HG02840 (cell line): ENCODE measurements at regions not wholly inside any gene's neighbourhood (a gene's known extent, or its start where the extent isn't known, plus 50 kb on each side); places are given as distances from the start of the nearest gene placed in this dataset.

ENCODE experiments used
- ATAC-seq: cut with Tn5 transposase; IDR thresholded peaks from one replicate; pipeline ENCODE4 v1.9.1; 2021; ENCODE audit warnings: mild to moderate bottlenecking, moderate library complexity, moderate number of reproducible peaks; ENCODE audit not compliant: unreplicated experiment, low FRiP score

DNA sequence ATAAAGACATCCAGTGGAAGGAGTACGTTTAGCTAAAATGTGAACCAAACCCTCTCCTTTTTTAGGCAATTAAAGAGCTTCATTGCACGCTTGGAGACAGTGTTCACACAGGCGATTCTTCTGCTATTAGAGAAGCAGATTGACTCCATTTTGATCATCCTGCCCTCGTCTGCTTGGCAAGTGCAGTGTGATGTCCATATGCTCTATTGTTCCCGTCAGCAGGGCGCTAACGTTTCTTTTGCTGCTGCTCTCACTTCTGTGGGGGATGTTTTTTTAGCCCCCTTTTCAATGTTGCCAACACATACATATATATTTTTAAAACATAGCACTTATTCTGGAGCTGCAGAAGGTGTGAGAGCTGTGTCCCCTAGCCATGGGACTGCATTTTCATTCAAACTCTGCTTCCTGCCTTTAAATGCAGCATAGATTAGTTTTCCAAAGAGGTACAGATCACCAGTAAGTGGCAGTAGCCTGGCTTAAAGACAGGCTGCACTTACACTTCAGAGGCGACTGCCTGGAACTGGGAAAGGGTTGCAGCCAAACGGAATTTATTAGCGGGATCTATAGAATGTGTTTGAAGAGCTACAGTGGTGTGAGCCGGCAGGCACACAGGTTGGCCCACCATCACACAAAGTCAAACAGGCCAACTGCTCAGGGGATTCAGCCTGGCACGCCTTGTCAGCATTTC is 292.6 kb upstream of the DPH6 start:
- no peak for ATAC-seq

DNA sequence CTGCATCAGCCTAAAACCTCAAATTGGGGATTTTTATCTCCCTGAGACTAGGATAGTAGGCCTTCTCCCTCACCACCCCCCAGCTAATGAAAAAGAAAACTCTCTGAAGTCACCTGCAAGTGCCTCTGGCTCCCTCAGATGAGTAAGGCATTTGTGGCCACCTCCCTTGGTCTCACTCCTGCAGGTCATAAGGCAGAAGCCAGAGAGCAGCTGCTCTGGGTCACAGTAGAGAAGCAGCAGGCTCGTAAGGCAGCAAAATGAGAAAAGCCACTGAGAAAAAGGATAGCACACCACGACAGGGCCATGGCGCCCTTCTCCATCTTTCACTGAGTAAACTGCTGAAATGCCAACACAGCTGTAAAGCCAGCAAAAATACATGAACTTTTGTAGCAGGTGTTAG is 296.7 kb upstream of the DPH6 start:
- no peak for ATAC-seq

DNA sequence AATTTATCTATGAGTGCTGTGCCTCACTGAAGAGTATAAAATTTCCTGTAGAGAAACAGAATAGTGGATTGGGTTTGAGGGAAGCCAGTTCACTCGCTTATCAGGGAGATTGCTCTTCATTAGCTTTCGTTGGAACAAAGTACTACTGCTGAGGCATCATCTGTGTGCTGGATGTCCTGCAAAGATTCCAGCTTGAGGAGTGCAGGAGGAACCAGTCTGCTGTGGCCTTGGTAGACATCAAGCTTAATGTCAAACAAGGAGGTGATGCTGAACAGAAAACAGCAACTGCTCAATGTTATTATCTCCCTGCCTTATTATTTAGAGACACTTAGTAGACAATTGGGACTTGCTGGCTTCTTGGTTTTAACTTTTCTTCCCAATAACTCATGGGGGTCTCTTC is 297.5 kb upstream of the DPH6 start:
- ATAC-seq = no peak

DNA sequence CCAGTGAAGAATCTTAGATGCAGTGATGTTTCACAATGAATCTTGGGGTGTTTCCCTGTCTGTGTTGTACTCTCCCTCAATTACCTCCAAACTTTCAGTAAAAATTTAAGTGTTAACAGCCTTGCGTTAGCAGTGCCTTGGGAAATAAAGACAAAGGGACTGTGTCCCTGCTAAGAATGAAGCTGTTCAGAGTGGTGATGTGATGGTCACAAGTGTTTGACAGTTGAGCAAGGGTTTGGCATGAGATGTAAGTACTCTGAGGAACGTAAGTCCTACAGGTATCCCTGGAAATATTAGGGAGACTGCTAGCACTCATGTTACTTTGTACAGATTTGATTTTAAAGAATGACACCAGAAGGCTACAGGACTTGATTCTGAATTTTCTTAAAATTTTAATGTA is 304.3 kb upstream of the DPH6 start:
- no peak for ATAC-seq

DNA sequence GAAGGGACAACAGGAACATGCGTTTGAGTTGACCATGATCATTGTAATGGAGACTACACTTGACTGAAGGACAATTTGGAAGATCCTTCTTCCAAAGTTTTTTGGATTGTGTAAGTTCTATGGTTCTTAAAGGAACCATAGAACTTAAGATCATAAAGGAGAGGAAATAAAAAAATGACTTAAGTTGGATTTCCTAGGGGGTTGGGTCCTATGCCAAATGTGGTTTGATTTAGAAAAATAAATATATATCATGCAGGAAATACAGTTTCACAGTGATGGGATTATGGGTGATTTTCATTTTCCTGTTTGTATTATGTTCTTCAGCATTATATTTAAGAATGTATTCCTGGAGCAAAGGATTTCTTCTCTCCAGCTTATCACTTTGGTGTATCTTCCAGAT is 305.5 kb upstream of the DPH6 start:
- ATAC-seq = no peak

DNA sequence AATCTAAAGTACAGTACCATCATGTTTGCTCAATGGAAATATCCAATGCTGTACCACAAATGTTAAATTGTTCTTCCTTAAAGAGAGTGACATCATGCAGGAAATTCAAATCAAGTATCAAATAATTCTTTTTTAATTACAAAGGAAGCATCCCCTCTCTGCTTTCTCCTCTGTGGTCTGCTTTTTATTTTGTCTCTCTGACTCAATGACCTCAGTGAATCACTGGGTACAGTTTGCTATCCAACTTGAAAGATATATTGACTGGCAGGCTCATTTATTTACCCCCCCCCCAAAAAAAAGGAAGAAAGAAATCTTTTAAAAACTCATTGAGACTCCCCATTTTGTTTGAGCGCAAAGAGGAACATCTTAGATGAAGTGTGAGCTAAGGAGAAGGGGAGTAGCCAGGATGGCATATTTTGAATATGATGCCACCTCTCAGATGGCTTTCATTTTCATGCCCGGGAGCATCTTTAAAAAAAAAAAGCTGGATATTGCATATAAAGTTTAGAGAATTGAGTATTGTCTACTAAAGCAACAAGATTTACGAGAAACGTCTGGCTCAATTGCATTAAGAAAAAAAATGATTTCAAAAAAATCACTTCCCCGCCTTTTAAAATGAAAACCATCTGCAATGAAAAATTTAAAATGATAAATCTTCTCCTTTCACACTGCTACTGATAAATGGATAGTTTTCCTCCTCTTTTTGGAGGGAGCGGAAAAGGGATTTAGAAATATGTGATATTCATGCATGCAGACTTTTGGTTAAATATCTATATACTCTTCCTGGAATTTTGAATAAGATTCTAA is 307.1 kb upstream of the DPH6 start:
- no peak for ATAC-seq

DNA sequence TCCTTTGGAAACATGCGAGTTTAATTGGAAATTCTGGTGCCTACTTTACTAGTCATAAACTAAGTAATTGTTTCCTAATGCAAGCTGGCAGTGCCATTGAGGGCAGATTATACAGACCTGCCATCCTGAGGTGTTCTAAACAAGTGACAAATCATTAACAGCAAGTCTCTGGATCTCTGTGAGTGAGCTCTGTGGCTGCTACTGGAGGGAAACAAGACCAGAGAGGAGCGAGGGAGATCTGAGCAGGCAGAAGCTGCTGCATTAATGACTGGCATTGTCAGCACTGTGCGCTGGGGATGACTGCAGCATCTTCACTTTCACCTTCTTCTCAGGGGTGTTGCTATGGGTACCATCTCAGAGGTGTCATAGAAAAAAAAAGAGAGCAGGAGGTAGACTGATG is 308.4 kb upstream of the DPH6 start:
- ATAC-seq = no peak

DNA sequence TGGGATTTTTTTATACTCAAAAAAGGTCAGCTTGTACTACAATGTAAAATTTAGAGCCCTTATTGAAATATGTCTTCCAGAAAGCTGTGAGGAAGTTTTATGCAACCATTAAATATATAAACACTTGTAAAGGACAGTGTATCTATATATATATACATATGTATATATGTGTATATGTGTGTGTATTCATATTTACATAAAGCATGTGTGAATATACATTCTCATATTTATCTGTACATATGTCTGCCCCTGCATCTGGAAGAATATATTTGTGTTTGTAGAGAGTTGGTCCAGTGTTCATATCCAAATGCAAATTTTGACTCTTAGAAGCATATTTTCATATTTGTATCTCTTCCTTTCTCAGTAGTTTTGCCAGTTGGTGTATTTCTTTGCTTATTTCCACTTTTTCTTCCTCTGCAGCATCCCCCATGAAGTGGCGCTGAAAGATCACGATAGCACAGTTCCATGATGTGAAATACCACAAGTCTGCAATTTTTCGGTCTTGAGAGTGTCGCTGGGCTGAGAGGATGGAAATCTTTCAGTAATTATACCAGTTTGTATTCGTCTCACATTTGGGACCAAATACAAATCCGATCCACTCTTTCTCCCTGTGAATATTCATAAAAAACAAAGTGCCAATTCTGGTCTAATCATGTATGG is 311.7 kb upstream of the DPH6 start:
- ATAC-seq = no peak

DNA sequence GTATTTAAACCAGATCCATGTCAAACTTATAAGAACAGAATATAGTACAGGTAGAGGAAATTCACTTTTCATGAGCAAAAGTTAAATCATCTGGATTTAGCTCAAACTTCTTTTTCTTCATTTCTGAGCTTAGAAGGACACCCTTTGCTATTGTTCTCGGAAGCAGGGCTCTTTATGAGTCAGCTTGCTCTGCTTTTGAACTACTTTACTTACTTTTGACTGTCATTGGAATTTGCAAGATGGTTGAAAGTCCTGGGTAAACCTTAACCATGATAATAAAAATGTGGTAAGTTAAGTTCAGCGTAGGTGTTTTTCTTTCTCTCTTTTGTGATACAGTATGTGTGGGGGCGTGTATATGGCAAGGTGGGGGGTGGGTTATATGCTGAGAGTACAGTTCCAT is 312.7 kb upstream of the DPH6 start:
- no peak for ATAC-seq

DNA sequence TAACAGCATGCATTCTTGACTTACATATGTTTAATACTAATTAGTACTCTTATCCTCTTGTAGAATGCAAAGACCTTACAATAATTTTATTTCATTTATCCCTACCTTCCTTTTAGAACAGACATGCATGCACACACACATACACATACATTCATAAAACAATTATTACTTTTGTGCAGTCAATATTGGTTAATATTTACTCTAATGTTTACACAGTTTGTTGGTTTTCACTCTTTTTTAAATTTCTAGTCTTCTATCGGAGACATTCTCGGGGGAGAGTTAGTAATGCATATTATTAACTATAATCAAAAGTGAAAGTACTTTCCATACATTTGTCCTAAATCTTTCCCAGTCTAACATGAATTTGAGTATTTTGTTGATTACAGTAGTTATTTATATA is 317.7 kb upstream of the DPH6 start:
- ATAC-seq = no peak

DNA sequence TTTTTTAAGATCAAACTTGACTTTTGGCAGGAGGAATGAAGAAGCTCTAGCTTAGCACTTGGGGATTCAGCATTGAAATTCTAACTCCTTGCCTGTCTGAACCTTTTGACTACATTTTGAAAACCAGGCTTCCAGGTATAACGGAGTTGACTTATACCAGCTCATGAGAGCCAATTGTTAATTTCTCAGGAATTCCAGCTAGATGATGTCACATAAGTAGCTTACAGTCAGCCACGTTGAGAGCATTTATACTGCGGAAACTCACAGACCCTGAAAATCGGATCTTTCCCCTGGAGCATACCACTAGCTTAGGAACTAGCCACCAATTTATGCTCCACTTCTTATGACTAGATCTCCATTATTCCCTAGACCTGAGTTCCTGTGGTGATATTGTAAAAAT is 321.4 kb upstream of the DPH6 start:
- ATAC-seq = no peak

DNA sequence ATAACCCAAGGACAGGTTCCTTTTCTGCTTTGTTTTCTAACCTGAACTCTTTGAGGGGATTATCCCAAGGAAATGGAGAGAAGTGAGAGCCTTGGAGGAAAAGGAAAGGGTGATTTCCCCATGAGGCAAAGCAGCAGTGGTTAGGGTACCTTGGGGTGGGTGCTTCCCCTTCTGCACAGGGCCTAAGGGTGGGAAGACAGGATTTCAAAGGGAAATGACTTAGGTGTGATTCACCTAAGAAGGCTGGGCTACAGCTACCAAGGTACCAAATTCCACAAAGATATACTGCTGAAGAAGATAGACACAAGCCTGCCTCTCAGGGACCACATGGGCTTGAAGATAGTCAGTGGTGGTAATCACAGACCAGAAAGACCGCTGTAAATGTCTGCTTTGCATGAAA is 325.3 kb upstream of the DPH6 start:
- no peak for ATAC-seq

DNA sequence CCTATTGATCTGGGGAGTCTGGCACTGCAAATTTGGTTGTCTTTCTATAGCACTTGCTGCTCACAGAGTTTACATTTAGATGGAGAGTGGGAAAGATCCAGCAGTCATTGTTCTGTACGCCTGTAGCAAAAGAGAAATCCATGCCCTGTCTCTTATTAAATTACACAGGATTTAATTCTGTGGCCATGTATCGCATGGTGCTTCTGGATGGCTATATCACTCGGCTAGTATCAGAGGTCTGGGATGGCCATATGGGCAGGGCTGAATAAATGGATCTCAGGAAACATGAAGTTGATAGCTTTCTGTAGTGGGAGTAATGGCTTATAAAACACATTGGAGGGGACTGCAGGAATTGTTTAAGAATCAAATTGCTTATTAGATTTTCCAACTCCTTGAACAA is 325.8 kb upstream of the DPH6 start:
- ATAC-seq = no peak

DNA sequence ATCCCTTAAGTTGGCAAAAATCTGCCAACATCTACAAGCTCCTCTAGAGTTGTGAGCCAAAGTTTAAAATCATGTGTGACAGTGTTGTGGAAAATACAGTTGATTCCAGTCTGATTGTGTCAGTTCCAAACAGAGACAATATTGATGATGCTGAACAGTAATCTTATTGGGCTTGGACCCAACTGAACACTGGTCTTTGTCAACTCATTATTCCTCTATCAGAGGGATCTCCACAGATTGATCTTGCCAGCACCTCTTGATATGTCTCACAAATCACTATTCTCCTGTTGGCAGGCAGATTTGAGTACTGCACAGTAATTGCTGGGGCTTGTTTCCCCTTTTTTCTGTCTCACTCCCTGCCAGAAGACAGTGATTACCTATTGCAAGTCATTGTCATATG is 326.6 kb upstream of the DPH6 start:
- ATAC-seq = no peak

DNA sequence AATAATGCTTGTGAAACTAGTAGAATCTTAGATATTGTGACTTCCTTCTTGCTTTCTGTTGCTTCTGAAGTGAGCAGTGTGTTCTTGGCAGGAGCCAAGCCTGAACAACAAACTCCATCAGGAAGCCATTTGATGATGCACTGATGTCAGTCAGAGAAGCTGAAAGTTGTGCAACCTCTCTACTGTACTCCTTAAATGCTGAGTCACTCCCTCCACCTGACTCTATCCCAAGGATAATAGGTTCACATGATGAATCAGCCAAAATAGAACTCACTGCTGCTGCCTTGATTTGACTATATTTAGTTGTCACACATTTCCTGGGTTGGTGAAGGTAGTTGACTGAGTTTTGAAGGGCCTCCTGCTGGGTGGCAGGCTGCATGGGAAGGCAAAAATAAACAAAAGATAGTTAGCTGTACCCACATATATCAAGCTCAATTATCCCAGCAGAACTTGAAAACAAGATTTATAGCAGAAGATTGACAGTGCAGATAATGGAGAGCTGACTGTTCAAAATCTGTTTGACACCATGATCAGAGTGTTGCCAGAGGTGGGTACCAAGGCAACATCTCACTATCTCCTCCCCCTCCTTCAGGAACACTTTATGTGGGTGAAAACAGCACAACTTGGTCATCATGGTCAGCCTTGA is 328.4 kb upstream of the DPH6 start:
- ATAC-seq = no peak

DNA sequence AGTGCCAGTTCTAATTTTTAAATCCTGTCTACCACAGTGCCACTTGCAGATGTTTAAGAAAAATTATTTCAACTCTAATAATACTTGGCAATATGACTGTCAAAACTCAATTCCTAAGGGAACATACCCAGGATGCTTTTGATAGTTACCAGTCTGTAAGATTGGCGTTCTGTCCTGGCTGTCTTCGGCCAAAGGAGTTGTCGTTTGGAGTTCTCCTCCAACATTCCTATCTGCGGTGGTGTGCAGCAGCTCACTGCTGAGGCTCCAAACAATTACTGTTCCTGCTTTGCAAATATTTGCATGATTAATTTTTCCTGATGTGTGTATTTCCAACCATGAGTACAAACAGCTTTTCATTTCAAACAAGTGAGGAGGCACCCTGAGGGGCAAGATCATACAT is 330.8 kb upstream of the DPH6 start:
- ATAC-seq = no peak

DNA sequence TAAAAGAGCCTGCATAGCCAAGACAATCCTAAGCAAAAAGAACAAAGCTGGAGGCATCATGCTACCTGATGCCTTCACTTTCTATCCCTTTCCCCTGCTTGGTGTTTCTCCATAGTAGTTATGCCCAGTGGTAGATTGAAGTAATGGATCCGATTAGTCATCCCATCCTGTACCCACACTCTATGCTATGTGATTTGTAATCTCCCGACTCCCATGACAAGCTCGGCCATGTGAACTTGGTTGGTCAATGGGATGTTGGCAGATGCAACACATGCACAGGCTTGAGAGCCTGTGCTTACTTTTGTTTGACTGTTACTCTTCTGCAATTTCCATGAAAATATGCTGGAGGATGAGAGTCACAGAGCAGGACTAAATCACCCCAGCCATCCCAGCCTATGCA is 334.9 kb upstream of the DPH6 start:
- ATAC-seq = no peak

DNA sequence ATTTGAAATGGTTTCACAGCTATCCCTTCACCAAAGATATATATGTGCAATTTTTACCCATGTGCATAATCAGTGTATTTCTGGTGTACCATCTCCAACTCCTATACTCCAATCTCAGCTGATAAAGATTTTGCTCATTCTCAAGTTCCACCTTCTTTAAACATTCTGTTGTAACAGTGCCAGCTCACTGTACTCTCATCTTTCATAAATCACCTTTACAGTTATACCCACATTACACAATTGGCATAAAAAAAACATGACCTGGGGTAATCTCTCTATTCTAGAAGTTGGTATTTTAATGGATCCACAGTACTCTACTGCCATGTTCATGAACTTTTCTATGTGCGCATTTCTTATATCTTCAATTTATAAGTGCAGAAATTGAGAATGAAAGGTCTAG is 339.9 kb upstream of the DPH6 start:
- ATAC-seq = no peak

DNA sequence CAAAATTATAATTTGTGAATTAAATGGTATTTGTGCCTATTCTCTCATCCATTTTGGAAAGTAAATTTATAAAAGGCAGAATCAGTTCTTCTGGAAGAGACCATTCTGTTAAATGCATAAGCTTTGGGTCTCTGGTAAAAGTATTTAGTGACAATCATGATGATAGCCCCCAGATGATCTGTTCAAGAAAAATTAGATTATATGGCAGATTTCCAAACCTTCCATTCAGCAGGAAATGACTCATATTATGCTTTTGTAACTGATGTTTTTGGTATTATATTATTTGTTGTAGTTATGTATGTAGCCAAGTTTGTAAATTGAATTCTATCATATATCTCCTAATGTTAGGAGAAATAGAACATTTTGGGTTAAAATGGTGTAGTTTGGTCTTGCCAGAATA is 340.8 kb upstream of the DPH6 start:
- no peak for ATAC-seq

DNA sequence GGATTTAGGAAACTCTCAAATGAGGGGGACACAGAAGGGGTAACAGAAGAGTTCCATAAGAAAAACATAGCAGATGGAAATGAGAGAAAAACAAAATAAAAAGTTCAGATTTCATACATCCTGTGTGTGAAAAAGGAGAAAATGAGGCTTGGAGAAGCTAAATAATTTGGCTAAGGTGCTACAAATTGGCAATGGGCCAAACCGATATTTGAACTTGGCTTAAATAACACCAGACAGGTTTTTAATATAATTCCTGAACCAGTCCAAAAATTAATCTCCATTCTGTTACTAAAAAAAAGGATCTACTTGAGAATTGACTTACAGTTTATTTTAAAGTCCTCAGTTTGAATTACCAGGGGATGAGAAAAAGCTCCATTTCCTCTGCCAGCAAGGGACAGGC is 342.9 kb upstream of the DPH6 start:
- no peak for ATAC-seq

DNA sequence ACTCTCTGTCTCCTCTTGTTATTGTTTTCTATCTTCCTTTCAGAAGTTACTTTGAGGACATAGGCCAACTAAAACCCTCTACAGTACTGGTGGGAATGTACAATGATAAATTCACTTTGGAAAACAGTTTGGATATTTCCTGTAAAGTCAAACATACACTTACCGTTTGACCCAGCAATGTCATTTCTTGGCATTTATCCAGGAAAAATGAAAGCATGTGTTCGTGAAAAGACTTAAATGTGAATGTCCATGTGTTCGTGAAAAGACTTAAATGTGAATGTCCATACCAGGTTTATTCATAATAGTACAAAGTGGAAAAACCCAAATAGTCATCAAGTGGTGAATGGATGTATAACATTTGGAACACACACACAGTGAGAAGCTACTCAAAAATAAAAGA is 361.5 kb upstream of the DPH6 start:
- ATAC-seq = no peak
